DMS114 treated with DMSO at 0.1 percent for 48 hours (cell line): ENCODE measurements at regions not wholly inside any gene's neighbourhood (a gene's known extent, or its start where the extent isn't known, plus 50 kb on each side); places are given as distances from the start of the nearest gene placed in this dataset.

ENCODE experiments used
- DNase-seq: peaks from one replicate; lab custom pipeline; 2025; ENCODE audit not compliant: unreplicated experiment; lab: John Stamatoyannopoulos, UW

GRCh38 chr9:101792475-101792874 lies 54.0 kb upstream of the GRIN3A start:
- DNase-seq, result no peak

- DNase-seq, result peak; percentile 10
Observed at GRCh38 chr9:101791938-101792337, 53.5 kb upstream of the GRIN3A start.

DNA sequence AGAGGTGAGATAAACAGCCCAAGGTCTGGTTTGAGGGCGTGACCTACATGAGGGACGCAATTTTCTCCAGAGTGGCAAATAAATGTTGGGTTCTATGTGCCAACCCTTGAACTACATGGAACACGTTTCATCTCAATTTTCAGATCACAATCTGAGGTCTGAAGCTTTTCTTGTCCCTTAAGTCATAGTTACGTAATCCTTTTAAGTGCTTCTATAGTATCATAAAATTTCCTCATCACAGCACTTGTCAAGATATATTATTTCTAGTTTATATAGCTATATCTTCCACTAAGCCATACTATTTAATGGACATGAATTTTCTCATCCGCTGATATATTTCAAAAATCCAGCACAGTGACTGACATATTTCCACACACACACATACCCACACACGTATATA lies 53.1 kb upstream of the GRIN3A start:
- no peak for DNase-seq
